Esophagus (tissue), 2 donors: ENCODE measurements at regions not wholly inside any gene's neighbourhood (a gene's known extent, or its start where the extent isn't known, plus 50 kb on each side); places are given as distances from the start of the nearest gene placed in this dataset.
"Not testable (repeated sequence)": the region's sequence is repeated elsewhere in the genome, so short reads cannot be mapped to it uniquely, and the experiment has no call there.

Experiments used
- H3K27ac ChIP-seq, 2 donors: one replicate each; pipeline ENCODE4 v1.5.1; 2013; ENCODE audit warnings: low read depth in 2 of 2, mild to moderate bottlenecking in 2 of 2, inconsistent platforms in 1 of 2, low read length in 1 of 2, moderate library complexity in 1 of 2
- H3K27me3 ChIP-seq, 2 donors: one replicate each; pipeline ENCODE4 v1.6.1; 2013; ENCODE audit warnings: low read length in 2 of 2, control low read depth in 1 of 2, mild to moderate bottlenecking in 1 of 2; ENCODE audit not compliant: insufficient read depth in 2 of 2, control insufficient read depth in 1 of 2
- H3K36me3 ChIP-seq, 2 donors: one replicate each; pipeline ENCODE4 v1.6.1; 2013; ENCODE audit warnings: low read length in 1 of 2; ENCODE audit not compliant: control insufficient read depth in 2 of 2, insufficient read depth in 2 of 2
- H3K4me1 ChIP-seq, 2 donors: one replicate each; pipeline ENCODE4 v1.6.1; 2013; ENCODE audit warnings: low read length in 1 of 2; ENCODE audit not compliant: control insufficient read depth in 2 of 2, insufficient read depth in 2 of 2
- H3K4me3 ChIP-seq, 2 donors: one replicate each; pipeline ENCODE4 v1.5.1; 2013; ENCODE audit warnings: low read length in 2 of 2, mild to moderate bottlenecking in 2 of 2, low read depth in 1 of 2, moderate library complexity in 1 of 2
- H3K9me3 ChIP-seq, 2 donors: one replicate each; pipeline ENCODE4 v1.6.1; 2013; ENCODE audit warnings: mild to moderate bottlenecking in 2 of 2, low read depth in 1 of 2, low read length in 1 of 2, moderate library complexity in 1 of 2; ENCODE audit not compliant: control insufficient read depth in 2 of 2, insufficient read depth in 1 of 2
- WGBS, 2 donors: extraction: QIAGEN DNeasy Blood & Tissue Kit; methylation state at CpG; one replicate each; pipeline ENCODE4 v1.1.7; 2013; 5-methylcytosine and 5-hydroxymethylcytosine counted together
- donor health status: healthy with polysubstance abuse.
- donor health status: Bipolar disorder and iron deficiency.

DNA sequence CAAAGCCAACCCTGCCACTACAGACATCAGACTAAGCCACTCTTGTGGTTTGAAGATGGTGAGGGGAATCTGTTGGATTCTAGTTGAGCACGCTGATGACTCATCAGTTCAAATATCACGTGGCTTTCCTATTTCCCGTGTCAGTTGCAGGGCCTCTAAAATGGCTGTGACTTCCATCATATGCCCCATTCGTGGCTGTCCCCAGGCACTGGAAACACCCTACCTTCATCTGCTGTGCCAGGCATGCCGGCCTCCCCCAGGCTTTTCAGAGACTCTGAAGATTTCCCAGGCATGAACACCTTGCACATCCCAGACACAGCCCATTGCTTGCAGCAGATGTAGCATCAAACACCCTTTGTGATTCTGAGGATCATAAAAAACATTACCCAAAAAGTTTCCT lies 659.9 kb downstream of the UQCRFS1 start:
- Histone ChIP-seq H3K27me3 (no peaks in the 10 kb centered on the region), H3K27ac (no peak overlapping the region), H3K4me3 (no peak overlapping the region), H3K9me3 (peaks cover 6 to 14% of the 10 kb centered on the region in 2 donors), H3K4me1 (no peaks in the 10 kb centered on the region), H3K36me3 (no peaks in the 10 kb centered on the region)
- 67 to 69% methylated on average over 5 of the region's 5 CpGs for WGBS, 2 donors

- H3K36me3 ChIP-seq = no peaks in the 10 kb centered on the region
- WGBS, 2 donors = 71% methylated on average over 7 of the region's 7 CpGs
- H3K27ac ChIP-seq = no peak overlapping the region
- H3K4me3 ChIP-seq = no peak overlapping the region
- H3K4me1 ChIP-seq = no peaks in the 10 kb centered on the region
- no peaks in the 10 kb centered on the region for H3K27me3 ChIP-seq
- peaks cover 8% of the 10 kb centered on the region in 2 donors for H3K9me3 ChIP-seq
Measured at GRCh38 chr19:28549680-28550277, 663.2 kb downstream of the UQCRFS1 start.

DNA sequence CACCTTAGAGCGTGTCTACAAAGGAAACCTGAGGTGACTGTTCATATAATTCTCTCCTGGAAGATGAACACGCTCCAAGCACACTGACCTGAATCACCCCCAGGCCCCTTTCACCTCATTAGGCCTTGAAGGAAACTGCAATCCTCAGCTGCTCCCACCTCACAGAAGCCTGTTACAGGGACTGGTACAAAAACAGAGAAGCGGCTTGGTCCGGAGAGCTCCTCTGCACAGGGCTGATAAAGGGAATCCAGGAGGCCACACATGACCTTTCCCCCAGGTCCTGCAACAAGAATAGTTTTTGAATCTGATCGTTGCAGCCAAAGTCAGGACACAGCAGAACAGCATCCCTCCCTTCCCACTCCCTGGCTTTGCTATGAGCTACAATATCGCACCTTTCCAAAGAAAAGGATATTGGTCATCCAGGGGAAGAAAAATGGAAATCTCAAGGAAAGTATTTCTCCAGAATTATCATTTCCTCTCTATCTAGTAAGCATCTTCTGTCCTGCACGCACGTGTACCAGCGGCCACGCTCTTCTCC lies 666.7 kb downstream of the UQCRFS1 start:
- H3K27me3 ChIP-seq = no peaks in the 10 kb centered on the region
- no peak overlapping the region for H3K4me3 ChIP-seq
- H3K36me3 ChIP-seq = no peaks in the 10 kb centered on the region
- no peaks in the 10 kb centered on the region for H3K4me1 ChIP-seq
- H3K9me3 ChIP-seq = peaks cover 3 to 10% of the 10 kb centered on the region in 2 donors
- 84 to 86% methylated on average over 10 of the region's 10 CpGs for WGBS, 2 donors
- no peak overlapping the region for H3K27ac ChIP-seq

GRCh38 chr19:28545397-28545796 lies 667.6 kb downstream of the UQCRFS1 start:
- H3K27me3 ChIP-seq, H3K4me3 ChIP-seq, H3K36me3 ChIP-seq, H3K27ac ChIP-seq, H3K4me1 ChIP-seq: not testable (repeated sequence)
- WGBS, 2 donors = 78 to 86% methylated on average over 7 of the region's 7 CpGs
- H3K9me3 ChIP-seq = peaks cover 3 to 10% of the 10 kb centered on the region in 2 donors

DNA sequence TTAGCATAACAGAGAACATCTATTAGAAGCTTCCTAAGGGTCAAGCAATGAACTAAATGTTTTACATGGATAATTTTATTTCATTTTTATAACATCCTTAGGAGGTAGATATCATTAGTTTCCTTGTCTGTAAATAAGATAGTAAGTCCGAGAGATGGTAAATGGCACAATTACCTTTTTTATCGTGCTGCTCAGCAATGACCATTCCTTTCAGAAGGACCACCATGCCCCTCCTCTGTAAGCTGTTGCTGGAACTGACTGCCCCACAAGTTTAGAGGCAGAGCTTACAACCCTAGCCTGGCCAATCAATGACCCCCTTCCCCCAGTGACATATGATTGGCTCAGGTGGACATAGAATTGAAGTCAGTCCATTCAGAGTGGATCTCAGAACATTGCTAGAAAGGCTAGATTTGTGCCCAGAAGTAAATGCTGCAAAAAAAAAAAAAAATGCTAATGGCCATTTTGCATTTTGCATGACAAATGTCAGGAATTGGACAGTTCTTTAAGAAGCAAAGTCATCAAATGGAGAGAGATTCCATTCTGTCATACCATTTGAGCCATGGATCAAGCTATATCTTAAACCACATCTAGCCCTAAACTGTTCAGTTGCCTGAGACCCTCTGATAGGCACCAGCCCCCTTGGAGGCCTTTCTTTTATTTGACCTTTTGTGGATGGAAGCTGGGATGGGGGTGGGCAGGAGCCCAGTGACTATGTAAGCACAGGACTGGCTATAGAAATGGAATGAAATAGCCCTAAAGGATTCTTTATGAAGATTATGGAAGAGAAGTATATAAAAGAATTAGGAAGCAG lies 668.3 kb downstream of the UQCRFS1 start:
- no peak overlapping the region for H3K27ac ChIP-seq
- no peaks in the 10 kb centered on the region for H3K36me3 ChIP-seq
- H3K9me3 ChIP-seq = peaks cover 3 to 4% of the 10 kb centered on the region in 2 donors
- H3K4me1 ChIP-seq = no peaks in the 10 kb centered on the region
- 88 to 91% methylated on average over 2 of the region's 2 CpGs for WGBS, 2 donors
- H3K4me3 ChIP-seq = no peak overlapping the region
- no peaks in the 10 kb centered on the region for H3K27me3 ChIP-seq

DNA sequence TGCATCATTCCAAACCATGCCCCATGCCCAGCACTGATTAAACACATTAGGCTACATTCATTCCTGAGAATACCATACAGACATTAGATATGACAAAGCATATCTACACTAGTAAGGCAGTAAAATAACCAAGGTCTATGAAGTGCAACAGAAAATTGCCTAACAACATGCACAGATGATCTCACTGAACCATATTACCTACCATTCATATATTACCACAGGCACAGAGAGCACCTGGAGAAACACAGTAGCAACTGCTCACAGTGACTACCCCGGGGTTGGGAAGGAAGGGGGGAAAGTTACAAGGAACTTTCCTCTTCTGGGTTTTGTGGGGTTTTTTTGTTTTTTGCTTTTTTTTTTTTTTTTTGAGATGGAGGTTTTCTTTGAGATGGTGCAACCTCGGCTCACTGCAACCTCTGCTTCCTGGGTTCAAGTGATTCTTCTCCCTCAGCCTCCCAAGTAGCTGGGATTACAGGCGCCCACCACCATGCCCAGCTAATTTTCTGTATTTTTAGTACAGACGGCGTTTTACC lies 669.6 kb downstream of the UQCRFS1 start:
- no peaks in the 10 kb centered on the region for H3K27me3 ChIP-seq
- 73 to 80% methylated on average over 5 of the region's 5 CpGs for WGBS, 2 donors
- H3K27ac ChIP-seq = no peak overlapping the region
- H3K9me3 ChIP-seq = peaks cover 0 to 4% of the 10 kb centered on the region in 2 donors
- no peak overlapping the region for H3K4me3 ChIP-seq
- H3K4me1 ChIP-seq = no peaks in the 10 kb centered on the region
- H3K36me3 ChIP-seq = no peaks in the 10 kb centered on the region

DNA sequence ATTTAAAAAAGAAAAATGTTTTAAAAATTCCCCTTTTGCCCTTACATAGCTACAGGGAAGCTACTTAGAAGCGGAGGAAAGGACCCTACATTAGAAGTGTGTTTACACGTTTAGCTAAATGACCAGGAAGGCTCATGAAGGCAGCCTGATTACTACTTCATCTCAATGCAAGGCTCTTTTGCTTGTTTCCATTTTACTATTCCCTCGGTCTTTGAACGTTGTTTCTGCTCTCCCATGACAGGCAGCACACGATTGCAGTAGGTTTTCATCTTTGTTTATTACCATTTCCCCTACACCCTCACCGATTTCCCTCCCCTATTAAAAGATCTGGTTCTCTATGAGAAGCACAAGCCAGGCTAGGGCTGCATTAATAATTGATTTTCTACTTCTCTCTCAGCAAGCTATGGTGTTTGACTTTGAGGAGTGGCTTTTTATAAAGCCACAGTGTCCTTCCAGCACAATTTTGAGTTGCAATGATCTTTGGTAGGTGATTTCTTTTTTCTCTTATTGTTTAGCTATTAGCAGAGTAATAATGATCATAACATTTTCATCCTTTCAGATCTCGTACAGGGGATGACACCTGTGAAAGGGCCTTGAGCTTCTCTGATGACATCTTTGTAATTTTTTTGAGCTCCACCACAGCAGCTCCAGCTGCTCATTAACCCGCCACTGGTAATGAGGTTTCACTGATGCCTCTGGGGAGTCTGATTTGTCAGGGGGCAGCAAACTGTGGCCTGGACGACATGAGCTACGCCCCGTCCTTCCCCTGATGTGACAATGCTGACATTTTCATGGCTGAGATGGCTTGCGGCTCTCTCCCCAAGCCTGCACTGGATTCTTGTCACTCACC lies 670.3 kb downstream of the UQCRFS1 start:
- 60 to 75% methylated on average over 12 of the region's 12 CpGs for WGBS, 2 donors
- Histone ChIP-seq H3K9me3 (peaks cover 0 to 2% of the 10 kb centered on the region in 2 donors), H3K4me1 (no peaks in the 10 kb centered on the region), H3K36me3 (no peaks in the 10 kb centered on the region), H3K27me3 (no peaks in the 10 kb centered on the region), H3K27ac (no peak overlapping the region), H3K4me3 (no peak overlapping the region)

DNA sequence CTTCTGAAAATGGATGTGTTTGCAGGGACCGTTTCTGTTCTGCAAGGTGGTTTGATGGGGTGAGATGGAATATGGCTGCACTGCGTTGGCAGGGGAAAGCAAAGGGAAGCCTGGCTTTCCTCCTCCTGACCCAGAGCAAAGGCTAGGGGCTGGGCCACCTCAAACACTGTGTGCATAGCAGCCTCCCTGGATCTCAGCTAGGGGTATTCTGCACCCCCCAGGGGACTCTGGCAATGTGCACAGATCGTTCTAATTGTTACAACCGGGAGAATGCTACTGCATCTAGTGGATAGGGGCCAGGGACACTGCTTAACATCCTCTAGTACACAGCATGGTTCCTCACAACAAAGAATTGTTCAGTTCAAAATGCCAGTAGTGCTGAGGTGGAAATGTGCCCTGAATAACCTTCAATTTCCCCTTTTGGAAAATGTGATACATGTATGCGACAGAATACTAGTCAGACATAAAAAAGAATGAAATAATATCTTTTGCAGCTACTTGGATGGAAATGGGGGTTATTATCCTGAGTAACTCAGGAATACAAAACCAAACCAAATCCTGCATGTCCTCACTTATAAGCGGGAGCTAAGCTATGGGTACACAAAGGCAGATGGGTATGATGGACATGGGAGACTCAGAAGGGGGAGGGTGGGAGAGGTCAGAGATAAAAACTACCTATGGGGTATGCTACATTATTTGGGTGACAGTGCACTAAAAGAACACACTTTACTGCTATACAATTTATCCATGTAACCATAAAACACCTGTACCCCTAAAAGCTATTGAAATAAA lies 671.2 kb downstream of the UQCRFS1 start:
- peaks cover 0 to 2% of the 10 kb centered on the region in 2 donors for H3K9me3 ChIP-seq
- H3K27me3 ChIP-seq = no peaks in the 10 kb centered on the region
- H3K4me3 ChIP-seq = no peak overlapping the region
- no peaks in the 10 kb centered on the region for H3K36me3 ChIP-seq
- H3K4me1 ChIP-seq = no peaks in the 10 kb centered on the region
- H3K27ac ChIP-seq = no peak overlapping the region
- 73 to 76% methylated on average over 6 of the region's 6 CpGs for WGBS, 2 donors

DNA sequence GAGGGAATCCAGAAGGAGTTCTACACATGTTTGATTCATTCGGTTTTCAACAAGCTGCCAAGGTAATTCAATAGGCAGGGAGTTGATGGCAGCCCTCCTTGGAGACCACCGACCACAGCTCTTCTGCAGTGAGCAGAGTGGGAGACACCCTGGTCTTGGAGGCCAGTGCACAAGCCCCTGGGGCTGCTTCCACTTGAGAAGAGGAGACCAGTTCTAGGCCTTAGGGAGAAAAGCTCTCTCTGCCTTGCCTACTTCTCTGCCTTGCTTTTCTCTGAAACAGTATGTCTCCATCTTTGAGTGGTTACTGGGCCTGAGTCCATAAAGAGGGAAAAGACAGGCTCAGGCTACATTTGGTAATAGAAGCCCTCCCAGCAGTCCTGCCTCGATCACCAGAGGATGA lies 671.9 kb downstream of the UQCRFS1 start:
- Histone ChIP-seq H3K27ac (no peak overlapping the region), H3K27me3 (no peaks in the 10 kb centered on the region), H3K4me1 (no peaks in the 10 kb centered on the region), H3K36me3 (no peaks in the 10 kb centered on the region), H3K4me3 (no peak overlapping the region), H3K9me3 (peaks cover 0 to 2% of the 10 kb centered on the region in 2 donors)
- WGBS, 2 donors = 80 to 89% methylated on average over 3 of the region's 3 CpGs
